Mucosa of descending colon (tissue), 3 donors: ENCODE measurements at regions not wholly inside any gene's neighbourhood (a gene's known extent, or its start where the extent isn't known, plus 50 kb on each side); places are given as distances from the start of the nearest gene placed in this dataset.

ENCODE experiments used
- ATAC-seq: fragments of 200-7000 bp; cut with Tn5 transposase; one replicate; pipeline ENCODE4 v1.9.1; 2020; ENCODE audit warnings: mild to moderate bottlenecking, moderate library complexity
- DNase-seq, 3 donors: peaks; one replicate each; pipeline ENCODE4 v3.0.0-alpha.2; 2020
- H3K36me3 ChIP-seq: fragments of 200-600 bp; one replicate; pipeline ENCODE4 v1.8.0; 2021; ENCODE audit warnings: low read depth, mild to moderate bottlenecking
- H3K4me1 ChIP-seq: fragments of 200-600 bp; one replicate; pipeline ENCODE4 v1.8.0; 2021; ENCODE audit warnings: low read depth, mild to moderate bottlenecking
- H3K4me3 ChIP-seq: fragments of 200-600 bp; one replicate; pipeline ENCODE4 v1.8.0; 2021; ENCODE audit warnings: mild to moderate bottlenecking
- H3K9me3 ChIP-seq: fragments of 200-600 bp; one replicate; pipeline ENCODE4 v1.8.0; 2021; ENCODE audit warnings: mild to moderate bottlenecking
- CTCF ChIP-seq: fragments of 200-600 bp; IDR thresholded peaks from one replicate; pipeline ENCODE4 v1.8.0; 2022; ENCODE audit warnings: antibody characterized with exemption, mild to moderate bottlenecking
- intact Hi-C, 2 donors: fragments of 100-400 bp; cut with DNase I in 1 of 2; cut with micrococcal nuclease in 1 of 2; formaldehyde crosslinking; loops; one replicate each; pipeline versions ENCODE4 v1.11.0 to v1.11.1; 2022; cut with DNase I, micrococcal nuclease
- donor health status: DM: no; HTN: no; CAD: no; lungs with moderate emphysema.
- donor health status: DM: no; HTN: no; CAD: no.
- donor health status: DM: no; HTN: yes; CAD: no.

GRCh38 chr3:132800958-132801357, 78.7 kb upstream of the NPHP3 start:
- no peak for ATAC-seq
- no peaks in the 10 kb centered on the region for H3K4me1 ChIP-seq

GRCh38 chr3:132790806-132791205, 68.6 kb upstream of the NPHP3 start:
- TF ChIP-seq CTCF = no peak
- H3K4me1 ChIP-seq = no peaks in the 10 kb centered on the region
- no peaks in the 10 kb centered on the region for H3K36me3 ChIP-seq
- no peak overlapping the region for H3K4me3 ChIP-seq
- H3K9me3 ChIP-seq = no peaks in the 10 kb centered on the region
- DNase-seq (no peak), ATAC-seq (no peak)
- intact Hi-C loops = no loop called here

More at GRCh38 chr3:132800958-132801357, 78.7 kb upstream of the NPHP3 start:
- TF ChIP-seq CTCF = no peak
- no peaks in the 10 kb centered on the region for H3K36me3 ChIP-seq
- DNase-seq = no peak
- no peak overlapping the region for H3K4me3 ChIP-seq
- no peaks in the 10 kb centered on the region for H3K9me3 ChIP-seq
- intact Hi-C loops = no loop called here

GRCh38 chr3:132789959-132790358, 67.8 kb upstream of the NPHP3 start:
- H3K4me3 ChIP-seq = no peak overlapping the region
- intact Hi-C loops = no loop called here
- no peaks in the 10 kb centered on the region for H3K4me1 ChIP-seq
- ATAC-seq (no peak), DNase-seq (no peak)
- H3K9me3 ChIP-seq = no peaks in the 10 kb centered on the region
- H3K36me3 ChIP-seq = no peaks in the 10 kb centered on the region
- no peak for TF ChIP-seq CTCF

GRCh38 chr3:132788301-132788671, 66.1 kb upstream of the NPHP3 start:
- peak in 1 of 3 donors; percentile 7 for DNase-seq
- Histone ChIP-seq H3K4me3 (no peak overlapping the region), H3K36me3 (no peaks in the 10 kb centered on the region), H3K9me3 (no peaks in the 10 kb centered on the region), H3K4me1 (no peaks in the 10 kb centered on the region)
- TF ChIP-seq CTCF = no peak
- peak; percentile 19 for ATAC-seq
- intact Hi-C loops = no loop called here

- Histone ChIP-seq H3K36me3 (no peaks in the 10 kb centered on the region), H3K9me3 (no peaks in the 10 kb centered on the region), H3K4me1 (no peaks in the 10 kb centered on the region), H3K4me3 (no peak overlapping the region)
- intact Hi-C loops = no loop called here
- ATAC-seq (no peak), DNase-seq (no peak)
- no peak for TF ChIP-seq CTCF
Observed at GRCh38 chr3:132787616-132788300, 65.5 kb upstream of the NPHP3 start.

GRCh38 chr3:132786890-132787289, 64.7 kb upstream of the NPHP3 start:
- no peaks in the 10 kb centered on the region for H3K36me3 ChIP-seq
- DNase-seq (no peak), ATAC-seq (no peak)
- no peak for TF ChIP-seq CTCF
- intact Hi-C loops = no loop called here
- no peaks in the 10 kb centered on the region for H3K9me3 ChIP-seq
- H3K4me3 ChIP-seq = no peak overlapping the region
- H3K4me1 ChIP-seq = no peaks in the 10 kb centered on the region
